ENCODE measurements at regions not wholly inside any gene's neighbourhood (a gene's known extent, or its start where the extent isn't known, plus 50 kb on each side); places are given as distances from the start of the nearest gene placed in this dataset.

- TF ChIP-seq CTCF (IDR thresholded peaks at IDR 0.05; ENCODE audit: insufficient read depth, low read length): no peak
- no peak for TF ChIP-seq REST (IDR thresholded peaks at IDR 0.05; ENCODE audit: insufficient replicate concordance, low read depth)
- no peak for TF ChIP-seq POLR2AphosphoS5 (IDR thresholded peaks at IDR 0.05; ENCODE audit: low read depth)
- no peak for TF ChIP-seq GABPA (IDR thresholded peaks at IDR 0.05; ENCODE audit: low read depth)
Observed at GRCh38 chr3:18064586-18064985, 322.2 kb upstream of the TBC1D5 start.

Data from HL-60 (cell line).